NCI-H1930 (cell line): ENCODE measurements at regions not wholly inside any gene's neighbourhood (a gene's known extent, or its start where the extent isn't known, plus 50 kb on each side); places are given as distances from the start of the nearest gene placed in this dataset.
"Not testable (repeated sequence)": the region's sequence is repeated elsewhere in the genome, so short reads cannot be mapped to it uniquely, and the experiment has no call there.

Source experiments
- DNase-seq, 2 experiments: peaks; one replicate each; lab custom pipeline; 2025; lab: John Stamatoyannopoulos, UW

DNA sequence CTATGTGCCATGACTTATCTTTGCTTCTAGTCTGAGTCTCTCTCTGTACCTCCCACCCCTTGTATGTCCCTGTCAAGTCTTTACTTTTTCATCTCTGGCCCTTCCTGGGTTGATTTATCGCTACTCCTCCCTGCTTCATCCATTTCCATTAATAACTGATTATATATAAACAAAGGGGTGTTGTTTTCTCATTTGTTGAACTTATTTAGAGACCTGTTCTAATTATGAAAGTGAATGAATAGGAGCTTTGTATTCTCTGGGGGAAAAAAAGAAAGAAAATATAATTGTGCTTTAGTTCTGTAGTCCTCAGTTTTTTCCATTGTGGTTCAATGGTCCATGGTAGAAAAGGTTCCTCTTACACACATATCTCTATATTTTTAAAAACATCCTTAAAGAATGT lies 328.9 kb upstream of the PPP2R3A start:
- DNase-seq: no peak

DNA sequence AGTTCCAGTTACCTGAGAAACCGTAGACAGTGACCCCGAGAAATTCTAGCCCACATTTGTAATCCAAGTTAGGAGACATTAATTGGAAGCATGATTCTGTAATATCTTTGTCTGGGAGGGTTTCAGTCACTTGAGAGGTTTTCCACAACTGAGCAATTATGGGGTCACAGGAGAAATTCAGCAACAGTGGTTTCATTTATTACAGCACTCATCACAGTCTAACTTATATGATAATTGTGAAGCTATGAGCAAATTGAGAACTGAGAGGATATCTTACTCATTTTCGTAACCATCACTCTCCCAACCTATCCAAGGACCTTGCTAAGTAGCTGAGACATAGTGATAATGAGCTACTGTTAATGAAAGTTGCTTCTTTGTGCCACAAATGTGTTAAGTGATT lies 328.5 kb upstream of the PPP2R3A start:
- no peak for DNase-seq

DNA sequence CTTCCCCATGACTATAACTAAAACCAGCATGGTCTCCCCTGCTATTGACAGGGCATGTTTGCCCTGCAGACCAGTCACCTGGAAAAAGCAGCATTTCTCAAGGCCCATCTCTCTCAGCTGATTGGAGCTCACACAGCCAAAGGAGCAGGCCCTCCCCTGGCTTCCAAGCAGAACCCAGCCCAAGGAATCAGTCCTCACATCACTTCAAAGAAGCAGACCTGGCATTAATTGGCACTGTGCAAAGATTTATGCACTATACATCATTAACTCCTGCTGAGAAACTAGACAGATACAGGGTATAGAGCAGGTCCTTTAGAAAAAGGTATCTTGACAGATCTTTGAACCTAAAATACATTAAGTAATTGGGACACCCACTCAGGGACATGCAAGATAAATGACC lies 323.8 kb upstream of the PPP2R3A start:
- DNase-seq: no peak

DNA sequence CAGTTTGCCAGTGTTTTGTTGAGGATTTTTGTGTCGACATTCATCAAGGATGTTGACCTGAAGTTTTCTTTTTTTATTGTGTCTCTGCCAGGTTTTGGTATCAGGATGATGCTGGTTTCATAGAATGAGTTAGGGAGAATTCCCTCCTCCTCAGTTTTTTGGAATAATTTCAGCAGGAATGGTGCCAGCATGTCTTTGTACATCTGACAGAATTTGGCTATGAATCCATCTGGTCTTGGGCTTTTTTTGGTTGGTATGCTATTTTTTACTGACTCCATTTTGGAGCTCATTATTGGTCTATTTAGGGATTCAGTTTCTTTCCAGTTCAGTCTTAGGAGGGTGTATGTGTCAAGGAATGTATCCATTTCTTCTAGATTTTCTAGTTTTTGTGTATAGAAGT lies 320.0 kb upstream of the PPP2R3A start:
- no peak for DNase-seq

DNA sequence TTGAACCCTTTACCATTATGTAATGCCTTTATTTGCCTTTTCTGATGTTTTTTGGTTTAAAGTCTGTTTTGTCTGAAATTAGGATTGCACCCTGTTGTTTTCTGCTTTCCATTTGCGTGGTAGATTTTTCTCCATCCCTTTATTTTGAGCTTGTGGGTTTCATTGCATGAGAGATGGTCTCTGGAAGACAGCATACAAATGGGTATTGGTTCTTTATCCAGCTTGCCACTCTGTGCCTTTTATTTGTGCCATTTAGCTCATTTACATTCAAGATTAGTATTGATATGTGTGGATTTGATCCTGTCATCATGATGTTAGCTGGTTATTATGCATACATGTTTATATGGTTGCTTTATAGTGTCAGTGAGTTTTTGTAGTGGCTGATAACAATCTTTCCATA lies 318.7 kb upstream of the PPP2R3A start:
- no peak for DNase-seq

DNA sequence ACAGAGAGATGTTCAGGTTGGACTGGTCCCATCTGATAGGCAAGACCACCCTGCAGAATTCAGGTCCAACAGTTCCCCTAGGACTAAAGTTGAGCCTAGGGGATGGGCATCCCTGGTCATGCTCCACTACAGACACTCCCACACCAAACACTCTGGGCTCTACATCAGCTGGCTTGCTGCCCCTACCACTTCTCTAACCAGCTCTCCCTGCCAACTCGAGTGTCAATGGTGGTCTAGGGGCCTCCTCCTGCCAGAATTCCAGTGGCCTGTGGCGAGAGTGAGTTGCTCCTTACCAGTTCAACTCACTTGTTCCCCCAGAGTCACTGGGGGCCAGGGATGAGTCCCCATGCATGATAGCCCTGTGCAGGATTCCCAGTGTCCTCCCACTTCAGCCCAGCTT lies 316.2 kb upstream of the PPP2R3A start:
- no peak for DNase-seq

DNA sequence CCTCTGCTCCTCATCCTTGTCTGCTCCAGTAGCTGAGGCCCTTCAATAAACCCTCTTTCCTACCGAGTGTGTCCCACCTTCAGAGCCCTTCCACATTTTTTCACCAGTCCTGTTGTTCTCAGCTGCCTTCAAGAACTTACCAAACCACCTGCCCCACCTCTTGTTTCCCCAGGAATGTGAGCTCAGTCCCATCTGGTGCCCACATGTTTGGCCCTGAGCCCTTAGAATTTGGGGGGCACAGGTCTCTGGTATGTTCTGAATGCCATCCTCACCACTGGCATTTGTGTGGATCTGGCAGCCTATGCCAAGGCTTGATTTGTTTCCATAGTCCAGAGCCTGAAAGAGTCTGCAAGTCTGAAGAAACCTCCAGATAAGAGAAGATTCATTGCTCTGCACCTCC lies 315.2 kb upstream of the PPP2R3A start:
- no peak for DNase-seq

DNA sequence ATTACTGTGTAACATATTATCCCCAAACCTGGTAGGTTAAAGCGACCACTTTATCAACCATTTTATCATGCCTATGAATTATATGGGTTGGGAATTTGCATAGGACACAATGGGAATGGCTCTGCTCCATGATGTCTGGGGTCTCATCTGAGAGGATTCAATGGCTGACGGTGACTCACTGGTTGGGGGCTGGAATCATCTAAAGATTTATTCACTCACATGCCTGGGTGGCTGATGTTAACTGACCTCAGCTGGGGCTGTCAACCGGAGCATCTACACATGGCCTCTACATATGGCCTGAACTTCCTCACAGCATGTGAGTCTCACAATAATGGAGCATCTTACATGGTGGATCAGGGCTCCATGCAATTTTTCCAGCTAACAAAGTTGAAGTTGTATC lies 313.1 kb upstream of the PPP2R3A start:
- no peak for DNase-seq

DNA sequence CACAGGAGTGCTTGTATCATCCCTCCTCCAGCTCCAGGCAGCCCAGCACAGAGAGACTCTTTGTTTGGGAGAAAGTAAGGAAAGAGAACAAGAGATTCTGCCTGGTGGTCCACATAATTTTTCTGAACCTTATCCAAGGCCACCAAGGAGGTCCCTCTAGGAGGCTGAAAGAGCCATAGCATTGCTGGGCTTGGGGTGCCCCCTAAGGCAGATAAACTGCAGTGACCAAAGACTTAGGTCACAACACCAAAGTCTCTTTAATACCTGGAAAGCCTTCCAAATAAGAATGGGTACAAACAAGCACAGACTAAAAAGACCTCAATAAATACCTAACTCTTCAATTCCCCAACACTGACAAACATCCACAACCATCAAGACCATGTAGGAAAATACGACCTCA lies 310.2 kb upstream of the PPP2R3A start:
- no peak for DNase-seq

DNA sequence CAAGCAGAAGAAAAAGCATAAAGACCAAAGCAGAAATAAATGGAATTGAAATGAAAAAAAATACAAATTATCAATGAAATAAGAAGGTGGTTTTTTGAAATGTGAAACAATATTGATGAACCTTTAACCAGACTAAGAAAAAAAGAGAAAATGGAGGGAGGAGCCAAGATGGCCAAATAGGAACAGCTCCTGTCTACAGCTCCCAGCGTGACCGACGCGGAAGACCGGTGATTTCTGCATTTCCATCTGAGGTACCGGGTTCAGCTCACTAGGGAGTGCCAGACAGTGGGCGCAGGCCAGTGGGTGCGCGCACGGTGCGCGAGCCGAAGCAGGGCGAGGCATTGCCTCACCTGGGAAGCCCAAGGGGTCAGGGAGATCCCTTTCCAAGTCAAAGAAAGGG lies 307.1 kb upstream of the PPP2R3A start:
- not testable (repeated sequence) for DNase-seq

DNA sequence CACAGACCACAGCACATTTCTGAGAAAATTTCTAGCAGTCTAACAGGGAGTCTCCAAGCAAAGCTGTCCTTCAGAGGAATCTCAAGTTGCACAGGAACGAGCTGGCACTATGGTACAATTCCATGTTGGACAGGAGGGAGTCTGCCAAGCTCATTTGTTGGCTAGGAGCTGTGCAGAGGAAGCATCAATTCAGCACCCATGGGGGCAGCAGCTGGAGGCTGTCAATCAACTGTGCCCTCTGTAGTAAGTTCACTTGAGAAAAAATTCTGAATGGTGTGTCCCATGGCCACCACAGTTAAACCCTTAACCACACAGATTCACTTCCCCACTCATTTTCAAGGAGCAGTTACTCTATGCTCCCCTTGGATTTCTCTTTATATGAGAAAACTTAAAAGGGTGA lies 298.5 kb upstream of the PPP2R3A start:
- no peak for DNase-seq

DNA sequence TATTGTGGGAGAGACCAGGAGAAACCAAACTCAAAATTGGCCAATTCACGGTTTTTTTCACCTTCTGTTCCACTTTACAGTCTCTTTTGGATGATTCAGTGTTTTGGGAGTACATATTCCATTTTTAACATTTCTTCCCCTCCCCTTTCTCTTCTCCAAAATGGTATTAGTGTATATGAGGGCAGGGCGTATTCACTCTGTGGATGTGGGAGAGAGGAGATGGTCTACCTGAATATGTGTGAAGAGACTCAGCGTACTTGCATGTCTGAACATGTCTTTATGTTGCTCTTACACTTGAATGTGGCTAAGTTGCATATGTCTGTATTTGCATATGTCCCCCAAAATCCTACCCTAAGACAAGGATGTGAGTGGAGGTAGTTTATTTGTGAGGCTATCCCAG lies 291.0 kb upstream of the PPP2R3A start:
- DNase-seq: no peak

DNA sequence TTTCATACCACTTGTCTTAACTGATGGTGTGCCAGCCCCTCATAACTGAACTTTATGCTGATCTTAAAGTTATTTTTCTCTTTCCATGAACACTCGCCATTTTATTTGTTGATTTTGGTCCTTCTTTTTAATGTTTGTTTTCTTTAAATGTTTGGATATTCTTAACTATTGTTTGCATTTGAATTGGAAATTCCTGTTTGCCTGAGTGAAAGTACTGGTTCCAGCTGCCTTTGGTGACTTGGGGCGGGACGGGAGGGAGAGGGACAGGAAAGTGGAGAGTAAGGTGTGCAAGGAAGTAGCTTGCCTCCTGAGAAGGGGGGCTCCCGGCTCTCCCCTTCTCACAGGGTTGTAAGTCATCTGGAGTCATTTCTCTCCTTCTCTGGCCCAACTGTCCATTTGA lies 287.1 kb upstream of the PPP2R3A start:
- DNase-seq: no peak

DNA sequence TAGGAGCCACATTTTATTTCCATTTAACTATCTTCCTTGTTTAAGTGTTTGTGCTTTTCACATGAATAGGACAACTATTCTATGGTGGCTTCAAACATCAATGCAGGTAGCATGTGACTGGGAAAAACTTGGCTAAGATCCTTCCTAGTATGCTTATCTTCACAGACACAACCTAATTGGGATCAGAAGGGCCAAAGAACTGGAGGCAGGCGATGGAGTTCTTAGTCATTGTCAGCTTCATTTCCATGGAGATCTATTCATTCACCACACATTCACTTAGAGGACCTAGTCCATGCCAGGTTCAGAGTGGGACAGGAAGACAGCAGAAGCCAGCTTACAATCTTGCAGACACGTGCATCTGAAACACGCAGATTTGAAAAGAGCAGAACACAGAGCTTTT lies 277.5 kb upstream of the PPP2R3A start:
- no peak for DNase-seq

DNA sequence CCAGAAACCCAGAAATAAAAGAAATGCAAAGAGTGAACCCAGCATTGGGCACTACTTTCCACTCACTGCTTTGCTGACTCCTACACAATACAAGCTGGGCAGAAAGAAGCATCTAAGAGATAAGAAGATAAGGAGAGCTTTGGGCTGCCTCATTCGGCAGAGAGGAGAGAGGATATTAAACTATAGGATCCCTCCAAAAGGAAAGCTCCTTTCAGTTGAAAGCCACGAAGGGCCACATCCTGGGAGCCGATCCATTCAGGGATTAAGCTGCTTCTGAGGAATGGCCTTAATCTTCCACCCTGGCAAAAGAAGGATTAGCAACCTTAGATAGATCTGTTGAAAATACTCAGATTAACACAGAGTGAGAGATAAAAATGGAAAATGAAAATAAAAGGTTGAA lies 274.9 kb upstream of the PPP2R3A start:
- DNase-seq: no peak

DNA sequence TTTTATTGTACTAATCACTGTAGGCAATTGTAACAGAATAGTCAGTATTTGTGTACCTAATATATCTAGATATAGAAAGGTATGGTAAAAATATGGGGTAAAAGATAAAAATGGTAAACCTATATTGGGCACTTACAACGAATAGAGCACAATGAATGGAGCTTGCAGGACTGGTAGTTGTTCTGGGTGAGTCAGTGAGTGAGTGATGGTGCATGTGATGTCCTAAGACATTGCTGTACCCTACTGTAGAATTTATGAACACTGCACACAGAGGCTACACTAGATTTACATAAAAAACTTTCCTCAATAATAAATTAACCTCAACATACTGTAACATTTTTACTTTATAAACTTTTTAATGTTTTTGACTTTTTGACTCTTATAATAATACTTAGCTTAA lies 274.3 kb upstream of the PPP2R3A start:
- DNase-seq: no peak

DNA sequence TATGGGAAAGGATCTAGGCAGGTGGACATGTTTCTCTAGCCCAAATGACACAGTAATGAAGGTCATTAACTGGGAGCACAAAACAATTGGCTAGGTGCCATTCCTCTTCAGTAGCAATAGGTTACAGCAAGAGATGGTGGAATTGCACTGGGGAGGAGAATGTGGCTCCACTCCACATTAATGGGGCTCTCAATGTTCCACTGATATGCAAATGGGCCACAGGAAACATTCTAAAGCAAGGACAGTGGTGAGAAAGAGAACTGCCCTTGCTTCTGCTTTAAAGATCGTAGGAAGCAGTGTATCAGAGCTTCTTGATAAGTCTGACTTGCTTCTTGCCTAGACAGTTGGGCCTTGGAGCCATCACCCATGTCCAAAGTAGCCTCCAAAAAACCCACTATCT lies 271.4 kb upstream of the PPP2R3A start:
- no peak for DNase-seq

DNA sequence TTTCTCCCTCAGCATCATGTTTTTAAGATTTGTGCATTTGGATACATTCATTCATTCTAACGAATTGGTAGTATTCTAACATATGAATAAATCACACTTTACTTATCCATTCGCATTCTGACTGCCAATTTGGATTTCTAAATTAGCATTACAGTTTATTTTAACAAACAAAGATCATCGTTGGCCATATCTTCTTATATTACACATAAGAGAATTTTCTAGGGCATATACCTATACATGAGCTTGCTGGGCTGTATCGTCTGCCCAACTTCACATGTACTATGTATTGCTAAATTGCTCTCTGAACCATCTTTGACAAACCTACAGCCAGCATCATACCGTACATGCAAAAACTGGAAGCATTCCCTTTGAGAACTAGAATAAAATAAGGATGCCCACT lies 265.8 kb upstream of the PPP2R3A start:
- DNase-seq: no peak

DNA sequence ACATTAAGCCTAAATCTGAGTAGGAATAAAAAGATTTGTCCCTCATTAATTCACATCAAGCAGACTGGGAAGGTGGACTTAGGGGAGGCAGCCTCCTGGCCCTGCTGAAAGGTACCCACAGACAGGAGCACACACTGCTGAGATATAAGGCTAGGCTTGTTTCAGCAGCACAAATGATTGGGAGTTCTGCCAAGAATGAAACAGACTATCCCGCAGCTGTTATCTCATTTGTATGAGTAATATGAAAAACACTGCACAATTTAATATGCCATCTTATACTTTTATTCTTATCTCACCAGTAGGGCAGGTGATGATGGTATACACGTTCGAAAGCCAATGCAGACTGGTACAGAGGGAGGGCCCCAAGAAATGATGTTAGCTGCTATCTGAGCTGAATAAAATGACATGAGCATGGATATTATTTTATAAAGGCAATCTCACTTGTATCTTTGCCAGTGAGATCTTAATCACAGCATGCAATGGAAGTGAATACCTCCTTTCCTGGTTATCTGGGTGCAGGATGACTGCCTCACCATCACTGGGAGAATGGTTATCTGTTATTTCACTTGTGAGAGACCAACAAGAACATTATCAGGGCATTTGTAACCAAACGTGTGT lies 258.7 kb upstream of the PPP2R3A start:
- DNase-seq: no peak

DNA sequence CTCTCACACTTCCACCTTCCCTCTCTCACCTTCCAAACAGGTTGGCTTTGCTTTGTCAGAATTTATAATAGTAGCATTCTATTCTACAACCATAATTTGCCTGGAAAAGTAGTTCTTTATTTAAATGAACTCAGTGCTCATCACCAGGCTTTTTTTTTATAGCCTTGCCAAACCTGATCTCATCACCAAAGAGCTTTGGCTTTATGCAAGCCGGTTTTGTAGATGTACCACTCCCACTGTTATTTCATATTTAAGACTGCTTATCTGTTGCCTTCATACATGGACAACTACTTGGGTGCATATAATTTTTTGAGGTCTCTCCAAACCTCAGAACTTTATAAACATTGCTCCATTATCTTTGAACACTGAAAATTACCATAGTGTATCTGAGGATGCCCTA lies 246.1 kb upstream of the PPP2R3A start:
- no peak for DNase-seq

DNA sequence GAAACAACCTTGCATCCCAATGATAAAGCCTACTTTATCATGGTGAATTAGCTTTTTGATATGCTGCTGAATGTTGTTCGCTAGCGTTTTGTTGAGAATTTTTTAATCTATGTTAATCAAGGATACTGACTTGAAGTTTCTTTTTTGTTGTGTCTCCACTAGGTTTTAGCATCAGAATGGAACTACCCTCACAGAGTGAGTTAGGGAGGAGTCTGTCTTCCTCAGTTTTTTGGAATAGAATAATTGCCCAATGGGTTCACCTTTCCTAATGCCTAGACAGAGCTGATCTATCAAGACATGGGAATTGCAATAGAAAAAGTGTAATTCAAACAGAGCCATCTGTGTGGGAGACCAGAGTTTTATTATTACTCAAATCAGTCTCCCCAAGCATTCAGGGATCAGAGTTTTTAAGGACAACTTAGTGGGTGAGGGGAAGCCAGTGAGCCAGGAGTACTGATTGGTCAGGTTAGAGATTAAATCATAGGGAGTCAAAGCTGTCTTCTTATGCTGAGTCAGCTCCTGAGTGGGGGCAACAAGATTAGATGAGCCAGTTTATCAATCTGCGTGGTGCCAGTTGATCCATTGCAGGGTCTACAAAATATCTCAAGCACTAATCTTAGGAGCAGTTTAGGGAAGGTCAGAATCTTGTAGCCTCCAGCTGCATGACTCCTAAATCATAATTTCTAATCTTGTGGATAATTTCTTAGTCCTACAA lies 237.4 kb upstream of the PPP2R3A start:
- DNase-seq: no peak

DNA sequence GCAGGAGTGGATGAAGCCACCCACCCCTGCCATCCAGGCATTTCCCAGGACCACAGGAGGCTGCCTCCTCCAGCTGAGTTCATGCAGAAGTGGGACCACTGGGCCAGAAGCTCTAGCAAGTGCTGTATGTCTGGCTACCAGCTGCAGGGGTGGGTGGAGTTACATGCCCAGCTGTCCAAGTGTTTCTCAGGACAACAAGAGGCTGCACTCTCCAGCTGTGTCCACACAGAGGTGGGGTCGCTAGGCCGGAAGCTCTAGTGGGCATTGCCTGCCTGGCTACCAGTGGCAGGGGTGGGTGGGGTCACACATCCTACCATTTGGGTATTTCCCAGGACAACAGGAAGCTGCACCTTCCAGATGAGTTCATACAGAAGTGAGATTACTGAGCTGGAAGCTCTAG lies 234.0 kb upstream of the PPP2R3A start:
- DNase-seq: no peak

DNA sequence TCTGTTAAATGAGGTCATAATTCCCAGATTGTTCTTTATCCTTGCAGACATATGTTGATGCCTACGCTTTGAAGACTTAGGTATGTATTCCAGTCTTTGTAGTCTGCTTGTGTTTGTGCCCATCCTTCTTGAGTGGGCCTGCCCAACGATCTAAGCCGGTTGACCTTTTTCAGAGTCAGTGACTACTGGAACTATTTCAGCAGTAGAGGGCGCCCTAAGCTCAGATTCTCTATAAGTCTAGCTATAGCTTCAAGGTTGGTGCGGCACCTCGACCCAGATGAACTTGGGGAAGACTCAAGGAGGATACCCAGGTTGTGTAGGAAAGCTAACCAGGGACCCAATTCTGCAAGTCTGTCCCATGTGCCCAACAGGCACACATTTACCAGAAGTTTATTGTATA lies 228.8 kb upstream of the PPP2R3A start:
- DNase-seq: no peak

DNA sequence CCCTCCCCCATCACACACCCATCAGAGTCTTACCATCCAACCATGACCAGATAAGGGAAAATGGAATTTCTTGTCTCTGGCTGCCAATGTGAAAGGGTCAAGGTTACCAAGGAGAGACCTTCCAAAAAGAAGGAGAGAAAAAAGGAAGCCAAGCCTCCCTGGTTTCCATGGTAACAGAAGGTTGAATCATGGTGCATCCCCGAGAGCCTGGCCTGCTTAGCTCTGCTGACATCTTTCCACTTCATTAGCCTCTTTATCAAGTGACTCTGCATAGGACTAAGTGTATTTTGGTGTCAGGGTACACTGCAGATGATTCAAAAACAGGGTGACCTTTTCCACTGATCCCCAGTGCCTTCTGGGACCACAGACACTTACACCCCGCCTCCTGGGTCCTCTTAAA lies 225.7 kb upstream of the PPP2R3A start:
- DNase-seq: no peak
